ENCODE measurements at regions not wholly inside any gene's neighbourhood (a gene's known extent, or its start where the extent isn't known, plus 50 kb on each side); places are given as distances from the start of the nearest gene placed in this dataset.

DNA sequence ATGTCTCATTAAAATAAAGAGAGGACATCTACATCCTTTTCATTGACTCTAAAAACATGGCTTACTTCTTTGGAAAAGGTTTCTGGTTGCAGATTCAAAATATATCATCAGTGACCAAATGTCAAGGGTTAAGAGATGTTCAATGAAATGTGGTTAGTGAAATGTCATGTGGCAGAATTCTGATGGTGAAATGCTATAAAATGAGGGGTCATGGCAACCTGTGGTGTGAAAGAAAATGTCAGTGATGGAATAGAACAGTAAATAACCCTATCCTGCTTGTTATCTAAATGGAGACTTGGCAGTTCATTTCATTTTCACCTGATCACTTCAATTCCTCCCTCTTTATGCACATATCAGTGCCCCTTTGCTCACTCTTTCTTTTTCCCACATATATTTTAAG, 79.4 kb downstream of the TFPI2 start:
- TF ChIP-seq, protein P1, sequence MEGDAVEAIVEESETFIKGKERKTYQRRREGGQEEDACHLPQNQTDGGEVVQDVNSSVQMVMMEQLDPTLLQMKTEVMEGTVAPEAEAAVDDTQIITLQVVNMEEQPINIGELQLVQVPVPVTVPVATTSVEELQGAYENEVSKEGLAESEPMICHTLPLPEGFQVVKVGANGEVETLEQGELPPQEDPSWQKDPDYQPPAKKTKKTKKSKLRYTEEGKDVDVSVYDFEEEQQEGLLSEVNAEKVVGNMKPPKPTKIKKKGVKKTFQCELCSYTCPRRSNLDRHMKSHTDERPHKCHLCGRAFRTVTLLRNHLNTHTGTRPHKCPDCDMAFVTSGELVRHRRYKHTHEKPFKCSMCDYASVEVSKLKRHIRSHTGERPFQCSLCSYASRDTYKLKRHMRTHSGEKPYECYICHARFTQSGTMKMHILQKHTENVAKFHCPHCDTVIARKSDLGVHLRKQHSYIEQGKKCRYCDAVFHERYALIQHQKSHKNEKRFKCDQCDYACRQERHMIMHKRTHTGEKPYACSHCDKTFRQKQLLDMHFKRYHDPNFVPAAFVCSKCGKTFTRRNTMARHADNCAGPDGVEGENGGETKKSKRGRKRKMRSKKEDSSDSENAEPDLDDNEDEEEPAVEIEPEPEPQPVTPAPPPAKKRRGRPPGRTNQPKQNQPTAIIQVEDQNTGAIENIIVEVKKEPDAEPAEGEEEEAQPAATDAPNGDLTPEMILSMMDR (IDR thresholded peaks at IDR 0.05): no peak
- TF ChIP-seq POLR2A (IDR thresholded peaks at IDR 0.05): no peak

All from uterus (tissue), 2 donors.